GM19455 (cell line): ENCODE measurements at regions not wholly inside any gene's neighbourhood (a gene's known extent, or its start where the extent isn't known, plus 50 kb on each side); places are given as distances from the start of the nearest gene placed in this dataset.

Experiments
- ATAC-seq: cut with Tn5 transposase; IDR thresholded peaks from one replicate; pipeline ENCODE4 v1.9.1; 2021; ENCODE audit not compliant: unreplicated experiment

DNA sequence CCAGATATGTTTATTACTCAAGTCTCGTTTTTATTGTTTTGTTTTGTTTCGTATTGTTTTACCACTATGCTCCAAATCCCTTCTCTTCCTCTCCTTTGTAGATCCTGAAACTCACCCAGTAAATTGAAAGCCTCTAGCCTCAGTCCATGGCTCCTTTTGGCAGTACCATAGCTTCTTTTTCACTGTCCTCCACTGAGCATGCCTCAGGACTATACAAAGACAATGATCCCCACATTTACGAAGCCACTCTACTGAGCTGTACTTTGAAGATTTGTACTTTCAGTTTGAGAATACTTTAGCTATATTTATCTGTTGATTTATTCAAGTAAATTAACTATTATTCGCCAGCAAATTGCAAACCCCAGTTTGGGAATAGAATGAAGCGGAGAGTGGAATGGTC is 159.1 kb upstream of the SLITRK3 start:
- ATAC-seq: no peak

DNA sequence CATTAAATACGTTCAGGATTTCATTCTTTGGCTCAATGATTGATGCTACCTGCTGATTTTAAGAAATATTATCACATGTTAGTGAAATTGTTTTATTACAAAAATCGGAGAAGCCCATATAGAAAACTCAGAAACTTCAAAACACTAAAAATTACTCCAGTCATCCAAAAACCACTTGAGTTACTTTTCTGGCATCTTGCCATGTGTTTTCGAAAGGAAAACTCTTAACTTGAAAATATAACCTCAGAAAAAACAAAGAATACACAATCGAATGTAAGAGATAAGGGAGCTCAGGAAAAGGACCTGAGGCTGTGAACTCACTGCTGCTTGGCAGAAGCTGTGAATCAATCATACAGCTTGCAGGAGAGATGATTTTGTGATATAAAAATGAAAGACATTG is 151.3 kb upstream of the SLITRK3 start:
- no peak for ATAC-seq

DNA sequence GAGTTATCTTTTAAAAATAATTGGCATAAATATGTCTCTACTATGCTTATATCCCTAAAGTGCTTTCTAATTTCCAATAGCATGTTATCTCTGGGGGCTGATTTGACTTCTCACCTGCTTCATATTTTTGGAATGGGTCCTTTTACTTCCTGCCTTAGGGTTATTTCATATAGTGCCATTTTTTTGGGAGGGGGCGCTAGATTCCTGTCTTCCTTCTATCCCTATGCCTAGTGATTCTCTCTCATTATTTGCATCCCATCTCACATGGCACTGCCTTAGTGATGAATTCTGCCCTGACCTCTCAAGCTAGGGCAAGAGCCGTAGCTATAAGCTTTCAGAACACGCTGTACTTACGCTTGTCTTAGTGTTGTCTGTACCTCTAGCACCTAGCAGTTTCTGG is 150.3 kb upstream of the SLITRK3 start:
- no peak for ATAC-seq

DNA sequence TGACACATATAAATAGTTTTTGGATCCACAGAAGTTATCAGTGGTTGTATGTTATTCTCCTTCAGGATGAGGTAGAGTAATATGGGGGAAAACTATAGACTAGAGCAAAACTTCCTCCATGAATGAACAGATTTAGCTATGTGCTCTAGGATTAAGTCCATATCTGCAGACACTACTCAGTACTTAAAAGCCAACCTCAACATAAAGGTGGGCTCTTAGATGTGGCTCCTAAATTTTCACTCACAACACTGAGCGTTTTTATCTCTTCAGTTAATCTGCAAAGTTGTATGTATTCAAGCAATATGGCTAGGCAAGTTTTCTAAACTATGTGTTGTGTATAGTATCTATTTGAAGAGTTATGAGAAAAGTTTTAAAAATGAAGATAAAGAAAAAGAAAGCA is 147.0 kb upstream of the SLITRK3 start:
- no peak for ATAC-seq

DNA sequence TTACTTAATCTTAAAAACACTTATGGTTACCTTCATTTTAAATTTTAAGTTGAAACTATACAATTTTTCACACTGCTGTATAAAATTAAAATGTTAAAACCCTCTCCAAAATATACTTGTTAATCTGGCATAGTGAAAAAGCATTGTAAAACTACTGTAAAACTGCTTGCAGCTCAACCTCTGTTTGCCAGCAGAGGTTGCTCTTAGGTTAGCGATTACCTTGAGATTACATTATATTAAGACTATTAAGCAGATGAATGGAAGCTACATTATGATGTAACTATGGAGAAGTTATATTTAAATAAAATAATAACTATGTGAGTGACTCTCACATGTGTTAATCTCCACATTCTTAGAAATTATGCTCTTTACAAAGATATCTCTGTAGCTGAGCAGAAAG is 143.6 kb upstream of the SLITRK3 start:
- ATAC-seq: no peak

DNA sequence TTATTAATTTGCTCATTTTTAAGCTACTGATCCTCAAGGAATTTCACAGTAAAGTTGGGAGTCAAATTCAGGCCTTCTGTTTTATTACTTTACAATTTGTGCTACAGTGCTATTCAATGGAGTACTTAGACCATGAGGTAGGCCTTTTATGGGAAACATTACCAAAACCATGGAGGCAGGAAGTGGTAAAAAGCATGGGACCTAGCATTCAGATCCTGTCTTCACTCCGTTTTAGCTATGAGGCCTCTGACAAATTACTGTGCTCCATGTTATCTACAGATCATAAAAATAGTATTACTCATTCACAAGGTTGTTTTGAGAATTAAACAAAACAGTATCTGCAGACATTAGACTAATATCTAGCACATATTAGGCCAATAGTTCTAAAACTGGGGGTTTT is 140.6 kb upstream of the SLITRK3 start:
- ATAC-seq: no peak
